ENCODE measurements at regions not wholly inside any gene's neighbourhood (a gene's known extent, or its start where the extent isn't known, plus 50 kb on each side); places are given as distances from the start of the nearest gene placed in this dataset.

DNA sequence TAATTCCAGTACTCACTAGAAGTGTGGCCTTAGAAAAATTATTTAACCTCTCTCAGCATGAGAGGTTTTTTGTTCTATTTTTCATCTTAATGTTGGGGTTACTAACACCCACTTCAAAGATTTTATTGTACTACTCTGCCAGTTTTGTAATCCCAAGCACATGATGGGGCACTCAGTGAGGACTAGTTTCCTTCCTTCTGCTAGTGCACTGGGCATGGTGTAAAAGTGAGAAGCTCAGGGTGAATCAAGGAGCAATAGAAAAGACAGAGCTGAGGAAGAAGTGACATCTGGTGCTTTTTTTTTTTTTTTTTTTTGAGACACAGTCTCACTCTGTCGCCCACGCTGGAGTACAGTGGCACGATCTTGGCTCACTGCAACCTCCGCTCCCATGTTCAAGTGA, 439.4 kb upstream of the ARID1B start:
- no peak overlapping the region for H3K4me3 ChIP-seq
- TF ChIP-seq, protein P1, sequence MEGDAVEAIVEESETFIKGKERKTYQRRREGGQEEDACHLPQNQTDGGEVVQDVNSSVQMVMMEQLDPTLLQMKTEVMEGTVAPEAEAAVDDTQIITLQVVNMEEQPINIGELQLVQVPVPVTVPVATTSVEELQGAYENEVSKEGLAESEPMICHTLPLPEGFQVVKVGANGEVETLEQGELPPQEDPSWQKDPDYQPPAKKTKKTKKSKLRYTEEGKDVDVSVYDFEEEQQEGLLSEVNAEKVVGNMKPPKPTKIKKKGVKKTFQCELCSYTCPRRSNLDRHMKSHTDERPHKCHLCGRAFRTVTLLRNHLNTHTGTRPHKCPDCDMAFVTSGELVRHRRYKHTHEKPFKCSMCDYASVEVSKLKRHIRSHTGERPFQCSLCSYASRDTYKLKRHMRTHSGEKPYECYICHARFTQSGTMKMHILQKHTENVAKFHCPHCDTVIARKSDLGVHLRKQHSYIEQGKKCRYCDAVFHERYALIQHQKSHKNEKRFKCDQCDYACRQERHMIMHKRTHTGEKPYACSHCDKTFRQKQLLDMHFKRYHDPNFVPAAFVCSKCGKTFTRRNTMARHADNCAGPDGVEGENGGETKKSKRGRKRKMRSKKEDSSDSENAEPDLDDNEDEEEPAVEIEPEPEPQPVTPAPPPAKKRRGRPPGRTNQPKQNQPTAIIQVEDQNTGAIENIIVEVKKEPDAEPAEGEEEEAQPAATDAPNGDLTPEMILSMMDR (IDR thresholded peaks at IDR 0.05): no peak
- DNase-seq (no peak), ATAC-seq (no peak)
- no peaks in the 10 kb centered on the region for H3K36me3 ChIP-seq (ENCODE audit: low read depth)
- H3K9me3 ChIP-seq: peaks cover 5% of the 10 kb centered on the region
- H3K4me1 ChIP-seq (ENCODE audit: low read depth): no peaks in the 10 kb centered on the region
- intact Hi-C loops (cut with DNase I, micrococcal nuclease): no loop called here

DNA sequence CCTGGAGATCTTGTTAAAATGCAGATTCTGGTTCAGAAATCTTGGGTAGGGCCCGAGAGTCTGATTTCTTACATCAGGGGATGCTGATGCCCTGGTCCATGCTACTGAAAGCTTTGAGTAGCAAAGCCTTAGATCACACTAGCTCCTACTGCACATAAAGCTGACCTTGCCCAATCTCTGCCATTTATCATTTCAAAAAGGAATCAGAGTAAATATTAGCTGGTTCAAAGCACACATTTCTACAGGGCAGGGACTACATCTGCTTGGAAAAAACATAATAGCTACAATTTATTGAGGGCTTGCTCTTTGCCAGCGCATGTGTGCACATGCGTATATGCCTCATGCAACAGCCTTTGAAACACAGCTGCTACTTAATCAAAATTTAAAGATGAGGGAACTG, 440.4 kb upstream of the ARID1B start:
- TF ChIP-seq, protein P1 (IDR thresholded peaks at IDR 0.05): no peak
- intact Hi-C loops (cut with DNase I, micrococcal nuclease): no loop called here
- H3K4me3 ChIP-seq: no peak overlapping the region
- no peaks in the 10 kb centered on the region for H3K36me3 ChIP-seq (ENCODE audit: low read depth)
- H3K9me3 ChIP-seq: peaks cover 14% of the 10 kb centered on the region
- no peak for DNase-seq
- no peak for ATAC-seq
- no peaks in the 10 kb centered on the region for H3K4me1 ChIP-seq (ENCODE audit: low read depth)

DNA sequence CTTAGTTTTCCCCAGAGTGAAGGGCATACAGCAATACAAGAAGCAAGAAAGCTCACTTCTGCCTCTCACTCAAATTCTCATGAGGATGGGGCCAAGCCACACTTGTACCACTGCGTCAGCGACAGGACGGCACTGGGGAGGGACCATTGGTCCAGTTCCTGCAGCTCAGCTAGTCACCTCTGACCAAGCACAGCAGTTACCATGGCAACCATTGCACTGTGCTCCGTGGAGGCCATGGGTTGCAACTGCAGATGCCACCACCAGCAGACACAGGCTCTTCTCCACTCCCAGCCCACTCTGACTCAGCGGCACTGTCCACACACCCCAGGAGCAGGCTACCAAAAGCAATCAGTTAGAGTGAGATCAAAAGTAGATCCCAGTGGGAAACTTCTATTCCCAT, 441.1 kb upstream of the ARID1B start:
- no peaks in the 10 kb centered on the region for H3K4me1 ChIP-seq (ENCODE audit: low read depth)
- H3K9me3 ChIP-seq: peaks cover 14% of the 10 kb centered on the region
- no peaks in the 10 kb centered on the region for H3K36me3 ChIP-seq (ENCODE audit: low read depth)
- TF ChIP-seq, protein P1 (IDR thresholded peaks at IDR 0.05): no peak
- H3K4me3 ChIP-seq: no peak overlapping the region
- ATAC-seq: no peak
- no peak for DNase-seq
- intact Hi-C loops (cut with DNase I, micrococcal nuclease): no loop called here

DNA sequence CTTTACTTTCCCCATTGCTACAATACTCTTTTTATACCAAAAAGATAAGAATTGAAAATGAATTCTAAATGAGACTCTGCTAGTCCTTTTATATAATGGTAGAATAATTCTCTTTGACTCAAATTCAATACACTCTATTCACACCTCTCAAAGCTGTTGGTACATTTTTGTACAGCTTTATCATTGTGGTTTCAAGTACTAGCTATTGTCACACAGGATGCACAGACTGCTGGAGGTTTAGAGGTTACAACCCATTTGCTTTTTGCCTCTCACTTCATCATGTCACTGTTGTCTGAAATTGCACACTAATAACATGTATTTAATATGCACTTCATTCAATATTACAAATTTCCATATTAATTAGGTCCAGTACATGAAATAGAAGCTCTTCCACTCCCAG, 442.2 kb upstream of the ARID1B start:
- Histone ChIP-seq H3K36me3 (ENCODE audit: low read depth) (no peaks in the 10 kb centered on the region), H3K4me1 (ENCODE audit: low read depth) (no peaks in the 10 kb centered on the region), H3K4me3 (no peak overlapping the region), H3K9me3 (peaks cover 14% of the 10 kb centered on the region)
- TF ChIP-seq, protein P1 (IDR thresholded peaks at IDR 0.05): no peak
- ATAC-seq: no peak
- intact Hi-C loops (cut with DNase I, micrococcal nuclease): no loop called here
- no peak for DNase-seq

DNA sequence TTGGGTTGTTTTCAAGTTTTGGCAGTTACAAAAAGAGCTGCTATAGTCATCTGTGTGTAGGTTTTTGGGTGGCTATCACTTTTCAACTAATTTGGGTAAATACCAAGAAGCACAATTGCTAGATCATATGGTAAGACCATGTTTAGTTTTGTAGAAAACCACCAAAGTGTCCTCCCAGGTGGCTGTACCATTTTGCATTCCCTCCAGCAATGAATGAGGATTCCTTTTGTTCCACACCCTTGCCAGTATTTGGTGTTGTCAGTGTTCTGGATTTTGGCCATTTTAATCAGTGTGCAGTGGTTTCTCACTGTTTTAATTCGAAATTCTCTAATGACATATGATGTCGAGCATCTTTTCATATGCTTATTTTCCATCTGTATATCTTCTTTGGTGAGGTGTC, 457.5 kb upstream of the ARID1B start:
- intact Hi-C loops (cut with DNase I, micrococcal nuclease): no loop called here
- ATAC-seq (no peak), DNase-seq (no peak)
- TF ChIP-seq, protein P1 (IDR thresholded peaks at IDR 0.05): no peak
- Histone ChIP-seq H3K4me3 (no peak overlapping the region), H3K36me3 (ENCODE audit: low read depth) (no peaks in the 10 kb centered on the region), H3K4me1 (ENCODE audit: low read depth) (no peaks in the 10 kb centered on the region), H3K9me3 (no peaks in the 10 kb centered on the region)

DNA sequence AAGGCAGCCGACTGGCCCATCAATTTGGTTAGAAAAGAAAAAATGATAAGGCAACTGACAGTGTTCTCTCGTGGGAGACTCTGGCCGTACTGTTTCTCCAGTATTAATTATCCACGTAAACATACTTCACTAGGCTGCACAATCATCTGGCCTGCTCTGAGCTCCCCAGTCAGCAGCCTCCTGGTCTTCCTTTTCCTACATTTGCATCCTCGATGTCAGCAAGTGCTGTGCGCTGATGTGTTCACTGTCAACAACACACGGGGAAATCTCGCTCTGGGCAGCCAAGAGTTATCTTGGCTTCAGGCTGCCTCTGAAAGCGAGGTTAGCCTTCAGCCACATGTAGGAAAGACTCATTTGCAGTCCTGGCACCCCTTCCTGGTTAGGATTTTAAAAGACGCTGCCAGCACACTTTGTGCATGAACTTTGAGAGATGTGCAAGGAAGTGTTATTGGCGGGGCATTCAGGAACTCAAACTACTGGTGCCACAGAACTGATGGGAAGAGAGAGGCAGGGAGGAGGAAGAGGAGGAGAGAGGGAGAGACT, 460.5 kb upstream of the ARID1B start:
- H3K9me3 ChIP-seq: no peaks in the 10 kb centered on the region
- H3K4me1 ChIP-seq (ENCODE audit: low read depth): no peaks in the 10 kb centered on the region
- no peak for DNase-seq
- H3K36me3 ChIP-seq (ENCODE audit: low read depth): no peaks in the 10 kb centered on the region
- no peak for ATAC-seq
- TF ChIP-seq, protein P1 (IDR thresholded peaks at IDR 0.05): no peak
- intact Hi-C loops (cut with DNase I, micrococcal nuclease): no loop called here
- no peak overlapping the region for H3K4me3 ChIP-seq

Data from mucosa of descending colon (tissue), 3 donors.